ENCODE measurements at regions not wholly inside any gene's neighbourhood (a gene's known extent, or its start where the extent isn't known, plus 50 kb on each side); places are given as distances from the start of the nearest gene placed in this dataset.

- H2AFZ ChIP-seq (ENCODE audit: low read depth, low read length) = no peak overlapping the region
- FAIRE-seq = no peak
These were observed 242.8 kb upstream of the CXCR4 start for GRCh38 chr2:136360790-136361189.

DNA sequence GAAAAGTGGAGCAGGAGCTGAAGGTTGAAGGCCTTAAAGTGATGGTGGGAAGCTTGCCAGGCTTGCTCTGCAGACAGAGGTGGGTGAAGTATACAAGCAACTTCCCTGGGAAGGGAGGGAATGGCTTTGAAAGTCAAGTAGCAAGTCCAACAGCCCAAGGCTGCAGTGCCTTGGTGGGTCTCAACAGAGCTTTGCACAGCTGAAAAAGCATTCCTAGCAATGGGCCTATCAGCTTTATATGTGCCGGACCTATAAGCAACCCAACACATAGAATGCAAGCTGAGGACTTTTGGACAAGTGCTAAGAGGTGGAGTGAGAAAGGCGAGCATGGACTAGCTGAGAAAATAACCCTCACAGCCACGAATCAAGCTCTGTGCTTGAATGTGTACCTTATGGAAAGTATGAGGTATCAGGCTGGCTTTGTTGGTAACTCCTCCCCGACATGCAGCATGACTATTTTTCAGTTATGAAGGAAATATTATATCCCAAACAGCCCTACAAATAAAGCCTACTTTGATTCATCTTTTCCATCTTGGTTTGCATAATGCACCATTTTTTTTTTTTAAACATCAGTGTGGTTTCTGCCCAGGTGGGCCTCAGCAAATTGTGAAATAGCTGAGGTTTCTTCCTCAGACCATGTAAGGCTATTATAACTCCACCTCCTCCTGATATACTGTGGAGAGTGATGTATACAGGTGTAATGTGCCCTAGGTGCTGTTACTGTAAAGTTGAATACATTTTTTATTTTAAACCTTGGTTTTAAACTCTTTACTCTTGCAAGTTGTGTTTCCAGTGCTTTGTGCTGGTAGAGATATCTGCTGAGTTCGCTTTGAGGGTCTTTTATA, 241.4 kb upstream of the CXCR4 start:
- no peak overlapping the region for H3K4me3 Mint-ChIP-seq (ENCODE audit: unreplicated experiment)
- H3K4me2 ChIP-seq (ENCODE audit: low read length) = no peak overlapping the region
- no peaks in the 10 kb centered on the region for H3K9me3 ChIP-seq (ENCODE audit: insufficient read depth, low read depth, low read length)
- no peak overlapping the region for H2AFZ ChIP-seq (ENCODE audit: low read depth, low read length)
- TF ChIP-seq, protein P1, sequence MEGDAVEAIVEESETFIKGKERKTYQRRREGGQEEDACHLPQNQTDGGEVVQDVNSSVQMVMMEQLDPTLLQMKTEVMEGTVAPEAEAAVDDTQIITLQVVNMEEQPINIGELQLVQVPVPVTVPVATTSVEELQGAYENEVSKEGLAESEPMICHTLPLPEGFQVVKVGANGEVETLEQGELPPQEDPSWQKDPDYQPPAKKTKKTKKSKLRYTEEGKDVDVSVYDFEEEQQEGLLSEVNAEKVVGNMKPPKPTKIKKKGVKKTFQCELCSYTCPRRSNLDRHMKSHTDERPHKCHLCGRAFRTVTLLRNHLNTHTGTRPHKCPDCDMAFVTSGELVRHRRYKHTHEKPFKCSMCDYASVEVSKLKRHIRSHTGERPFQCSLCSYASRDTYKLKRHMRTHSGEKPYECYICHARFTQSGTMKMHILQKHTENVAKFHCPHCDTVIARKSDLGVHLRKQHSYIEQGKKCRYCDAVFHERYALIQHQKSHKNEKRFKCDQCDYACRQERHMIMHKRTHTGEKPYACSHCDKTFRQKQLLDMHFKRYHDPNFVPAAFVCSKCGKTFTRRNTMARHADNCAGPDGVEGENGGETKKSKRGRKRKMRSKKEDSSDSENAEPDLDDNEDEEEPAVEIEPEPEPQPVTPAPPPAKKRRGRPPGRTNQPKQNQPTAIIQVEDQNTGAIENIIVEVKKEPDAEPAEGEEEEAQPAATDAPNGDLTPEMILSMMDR (IDR thresholded peaks at IDR 0.05; ENCODE audit: insufficient read depth, low read depth, low read length) = no peak
- TF ChIP-seq EZH2 (IDR thresholded peaks at IDR 0.05; ENCODE audit: insufficient read depth, low read length) = no peak
- H3K79me2 ChIP-seq (ENCODE audit: insufficient read depth, low read length) = no peaks in the 10 kb centered on the region
- no peaks in the 10 kb centered on the region for H4K20me1 ChIP-seq (ENCODE audit: insufficient read depth, low read length)
- no peak for DNase-seq (ENCODE audit: low read depth)
- H3K9me3 Mint-ChIP-seq (ENCODE audit: unreplicated experiment) = peaks cover 7% of the 10 kb centered on the region
- no peaks in the 10 kb centered on the region for H3K27me3 ChIP-seq (ENCODE audit: insufficient read depth, low read length)
- H3K9ac ChIP-seq (ENCODE audit: low read length) = no peak overlapping the region
- no peaks in the 10 kb centered on the region for H3K4me1 Mint-ChIP-seq (ENCODE audit: low read depth, unreplicated experiment)
- no peak overlapping the region for H3K27ac ChIP-seq (ENCODE audit: low read depth, low read length)
- H3K27ac Mint-ChIP-seq (ENCODE audit: unreplicated experiment) = no peak overlapping the region
- no peak overlapping the region for H3K4me3 ChIP-seq (ENCODE audit: insufficient read depth, low read depth, low read length)
- H3K4me1 ChIP-seq (ENCODE audit: insufficient read depth, low read length) = no peaks in the 10 kb centered on the region
- FAIRE-seq = no peak
- H3K36me3 ChIP-seq (ENCODE audit: insufficient read depth, low read length) = no peaks in the 10 kb centered on the region
- no peaks in the 10 kb centered on the region for H3K36me3 Mint-ChIP-seq (ENCODE audit: low read depth, unreplicated experiment)
- H3K27me3 Mint-ChIP-seq (ENCODE audit: low read depth, unreplicated experiment) = peaks cover 20% of the 10 kb centered on the region

More at GRCh38 chr2:136360790-136361189, 242.8 kb upstream of the CXCR4 start:
- H3K27ac Mint-ChIP-seq (ENCODE audit: unreplicated experiment) = no peak overlapping the region
- H3K27me3 Mint-ChIP-seq (ENCODE audit: low read depth, unreplicated experiment) = peaks cover 15% of the 10 kb centered on the region
- Histone ChIP-seq H3K27me3 (ENCODE audit: insufficient read depth, low read length) (no peaks in the 10 kb centered on the region), H3K4me3 (ENCODE audit: insufficient read depth, low read depth, low read length) (no peak overlapping the region), H3K36me3 (ENCODE audit: insufficient read depth, low read length) (no peaks in the 10 kb centered on the region), H3K79me2 (ENCODE audit: insufficient read depth, low read length) (no peaks in the 10 kb centered on the region), H3K27ac (ENCODE audit: low read depth, low read length) (no peak overlapping the region), H4K20me1 (ENCODE audit: insufficient read depth, low read length) (no peaks in the 10 kb centered on the region), H3K9me3 (ENCODE audit: insufficient read depth, low read depth, low read length) (no peaks in the 10 kb centered on the region), H3K9ac (ENCODE audit: low read length) (no peak overlapping the region), H3K4me2 (ENCODE audit: low read length) (no peak overlapping the region), H3K4me1 (ENCODE audit: insufficient read depth, low read length) (no peaks in the 10 kb centered on the region)
- H3K4me1 Mint-ChIP-seq (ENCODE audit: low read depth, unreplicated experiment) = no peaks in the 10 kb centered on the region
- no peak for DNase-seq (ENCODE audit: low read depth)
- peaks cover 3% of the 10 kb centered on the region for H3K9me3 Mint-ChIP-seq (ENCODE audit: unreplicated experiment)
- no peak for TF ChIP-seq EZH2 (IDR thresholded peaks at IDR 0.05; ENCODE audit: insufficient read depth, low read length)
- TF ChIP-seq, protein P1 (IDR thresholded peaks at IDR 0.05; ENCODE audit: insufficient read depth, low read depth, low read length) = no peak
- H3K36me3 Mint-ChIP-seq (ENCODE audit: low read depth, unreplicated experiment) = no peaks in the 10 kb centered on the region
- H3K4me3 Mint-ChIP-seq (ENCODE audit: unreplicated experiment) = no peak overlapping the region

GRCh38 chr2:136358576-136358975, 240.6 kb upstream of the CXCR4 start:
- no peaks in the 10 kb centered on the region for H3K36me3 ChIP-seq (ENCODE audit: insufficient read depth, low read length)
- H3K4me3 ChIP-seq (ENCODE audit: insufficient read depth, low read depth, low read length) = no peak overlapping the region
- H3K27me3 Mint-ChIP-seq (ENCODE audit: low read depth, unreplicated experiment) = peaks cover 16% of the 10 kb centered on the region
- H4K20me1 ChIP-seq (ENCODE audit: insufficient read depth, low read length) = no peaks in the 10 kb centered on the region
- no peak overlapping the region for H2AFZ ChIP-seq (ENCODE audit: low read depth, low read length)
- no peak overlapping the region for H3K4me2 ChIP-seq (ENCODE audit: low read length)
- no peak for DNase-seq (ENCODE audit: low read depth)
- no peak overlapping the region for H3K9ac ChIP-seq (ENCODE audit: low read length)
- H3K27ac ChIP-seq (ENCODE audit: low read depth, low read length) = no peak overlapping the region
- no peaks in the 10 kb centered on the region for H3K27me3 ChIP-seq (ENCODE audit: insufficient read depth, low read length)
- H3K9me3 Mint-ChIP-seq (ENCODE audit: unreplicated experiment) = peaks cover 7% of the 10 kb centered on the region
- H3K4me3 Mint-ChIP-seq (ENCODE audit: unreplicated experiment) = no peak overlapping the region
- TF ChIP-seq, protein P1 (IDR thresholded peaks at IDR 0.05; ENCODE audit: insufficient read depth, low read depth, low read length) = no peak
- no peak for TF ChIP-seq EZH2 (IDR thresholded peaks at IDR 0.05; ENCODE audit: insufficient read depth, low read length)
- H3K36me3 Mint-ChIP-seq (ENCODE audit: low read depth, unreplicated experiment) = no peaks in the 10 kb centered on the region
- H3K4me1 Mint-ChIP-seq (ENCODE audit: low read depth, unreplicated experiment) = no peaks in the 10 kb centered on the region
- no peaks in the 10 kb centered on the region for H3K4me1 ChIP-seq (ENCODE audit: insufficient read depth, low read length)
- H3K79me2 ChIP-seq (ENCODE audit: insufficient read depth, low read length) = no peaks in the 10 kb centered on the region
- no peak for FAIRE-seq
- H3K27ac Mint-ChIP-seq (ENCODE audit: unreplicated experiment) = no peak overlapping the region
- no peaks in the 10 kb centered on the region for H3K9me3 ChIP-seq (ENCODE audit: insufficient read depth, low read depth, low read length)
